HG03045 (cell line): ENCODE measurements at regions not wholly inside any gene's neighbourhood (a gene's known extent, or its start where the extent isn't known, plus 50 kb on each side); places are given as distances from the start of the nearest gene placed in this dataset.

Experiments
- ATAC-seq: cut with Tn5 transposase; IDR thresholded peaks from one replicate; pipeline ENCODE4 v1.9.1; 2021; ENCODE audit warnings: mild to moderate bottlenecking, moderate library complexity; ENCODE audit not compliant: unreplicated experiment

DNA sequence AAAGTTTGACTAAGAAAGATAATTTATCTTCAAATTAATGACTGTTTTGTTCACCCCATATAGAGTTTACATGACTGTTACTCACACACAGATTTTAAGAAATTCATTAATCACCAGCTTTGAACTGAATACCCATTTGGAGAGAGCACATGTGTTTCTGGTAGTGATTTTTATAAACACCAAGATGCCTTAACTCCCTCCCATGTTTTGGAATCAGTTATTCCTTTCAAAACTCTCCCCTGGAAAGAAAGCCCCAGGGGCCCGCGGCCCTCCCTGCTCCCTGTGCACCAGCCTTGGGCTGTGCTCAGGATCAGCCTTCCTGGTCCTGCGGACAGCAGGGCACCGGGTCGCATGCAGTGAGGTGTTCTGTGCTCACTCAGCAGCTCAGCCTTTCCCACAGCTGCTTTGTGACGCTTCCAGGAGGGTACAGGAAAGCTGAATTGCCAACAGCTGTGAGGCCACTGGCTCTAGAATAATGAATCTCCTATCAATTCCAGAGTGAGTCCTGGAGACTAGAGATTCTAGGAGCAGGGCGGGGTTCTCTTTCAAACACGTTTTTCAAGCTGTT is 483.2 kb downstream of the EFNB2 start:
- no peak for ATAC-seq

DNA sequence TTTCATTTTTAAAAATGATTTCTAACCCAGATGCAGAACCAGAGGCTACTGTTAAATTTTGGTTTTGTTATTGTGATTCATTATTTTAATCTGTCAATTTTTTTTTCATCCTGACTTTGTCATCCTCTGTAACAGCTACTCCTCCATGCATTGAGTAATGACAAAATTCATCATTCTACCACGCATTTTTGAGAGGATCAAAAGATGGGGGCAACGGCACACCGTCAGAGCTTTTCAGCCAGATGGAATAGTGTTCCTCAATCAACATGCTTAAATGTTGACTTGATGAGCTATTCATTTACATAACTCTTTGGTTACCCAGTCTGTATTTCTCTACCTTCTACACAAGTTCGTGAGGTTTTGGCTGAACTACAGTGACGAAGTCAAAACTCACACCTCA is 486.3 kb downstream of the EFNB2 start:
- no peak for ATAC-seq

DNA sequence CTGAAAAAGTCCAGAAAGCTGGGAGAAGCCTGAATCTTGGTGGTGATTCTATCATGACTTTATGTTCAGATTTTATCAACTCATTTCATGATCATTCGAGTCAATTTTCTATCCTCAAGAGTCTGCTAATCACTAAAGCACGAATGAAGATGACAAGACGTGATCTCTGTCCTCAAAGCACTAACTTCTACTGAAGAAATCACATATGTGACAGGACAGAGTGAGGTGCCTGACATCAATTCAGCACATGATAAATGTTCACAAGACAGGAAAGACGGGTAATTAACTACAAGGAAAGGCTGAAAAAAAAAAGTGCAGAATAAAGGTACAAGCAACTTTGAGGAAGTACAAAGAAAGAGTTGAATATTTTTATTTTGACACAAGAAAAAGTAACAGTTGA is 487.1 kb downstream of the EFNB2 start:
- no peak for ATAC-seq

DNA sequence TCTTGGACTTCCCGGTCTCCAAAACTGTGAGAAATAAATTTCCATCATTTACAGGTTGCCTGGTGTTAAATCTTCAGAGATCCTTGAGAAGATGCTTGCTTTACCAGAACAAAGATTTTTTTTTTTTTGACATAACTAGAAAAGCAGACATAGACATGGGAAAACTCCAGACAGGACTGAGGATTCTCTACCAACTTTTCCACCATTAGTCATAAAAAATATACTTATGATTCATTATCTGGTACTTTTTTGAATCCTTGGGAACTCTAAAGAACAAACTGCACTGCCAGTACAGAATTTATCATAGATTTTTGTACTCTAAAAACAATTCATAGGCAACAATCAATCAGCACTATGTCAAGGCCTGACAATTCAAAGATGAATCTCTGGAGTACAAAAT is 487.6 kb downstream of the EFNB2 start:
- no peak for ATAC-seq

DNA sequence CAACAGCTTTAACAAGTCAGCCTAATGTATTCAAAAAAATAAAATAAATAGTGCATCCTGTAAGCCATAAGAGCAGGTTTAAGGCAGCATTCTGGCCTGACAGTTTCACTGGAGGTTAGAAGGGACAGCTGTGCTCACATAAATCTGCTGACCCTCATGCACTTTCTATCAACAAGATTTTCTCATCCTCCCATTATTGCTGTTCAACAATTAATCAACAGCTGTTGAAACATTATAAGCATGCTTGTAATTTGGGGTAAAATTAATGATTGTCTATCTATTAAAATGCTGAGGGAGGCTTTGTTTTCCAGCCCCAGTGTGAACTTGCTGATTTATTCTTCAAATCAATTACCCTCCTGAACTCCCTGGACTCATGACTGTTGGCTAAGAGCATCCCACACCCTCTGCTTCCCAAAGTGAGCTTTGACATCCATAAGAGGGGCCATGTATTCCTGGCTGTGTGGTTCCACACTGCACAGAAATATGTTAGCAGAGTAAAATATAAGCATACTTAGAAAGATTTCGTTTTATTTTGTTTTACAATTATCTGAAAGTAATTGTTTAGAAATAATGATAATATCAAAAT is 492.4 kb downstream of the EFNB2 start:
- ATAC-seq = no peak

DNA sequence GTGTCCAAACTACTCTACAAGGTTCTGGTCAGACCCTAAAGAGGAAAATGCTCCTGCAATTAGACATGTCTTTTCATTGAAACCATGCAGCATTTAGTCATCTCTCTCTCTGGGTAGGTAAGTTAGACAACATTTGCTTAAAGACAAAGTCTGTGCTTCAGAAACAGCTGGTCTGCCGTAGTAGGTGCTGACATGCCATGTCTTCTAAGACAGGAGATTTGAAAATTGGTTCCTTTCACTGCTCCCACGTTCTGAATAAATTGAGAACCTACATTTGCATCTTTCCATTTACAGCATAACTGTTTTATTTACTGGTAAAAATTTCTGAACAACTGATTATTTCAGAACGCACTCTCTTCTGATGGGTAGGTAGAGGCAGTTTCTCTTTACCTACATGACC is 494.0 kb downstream of the EFNB2 start:
- ATAC-seq = no peak

DNA sequence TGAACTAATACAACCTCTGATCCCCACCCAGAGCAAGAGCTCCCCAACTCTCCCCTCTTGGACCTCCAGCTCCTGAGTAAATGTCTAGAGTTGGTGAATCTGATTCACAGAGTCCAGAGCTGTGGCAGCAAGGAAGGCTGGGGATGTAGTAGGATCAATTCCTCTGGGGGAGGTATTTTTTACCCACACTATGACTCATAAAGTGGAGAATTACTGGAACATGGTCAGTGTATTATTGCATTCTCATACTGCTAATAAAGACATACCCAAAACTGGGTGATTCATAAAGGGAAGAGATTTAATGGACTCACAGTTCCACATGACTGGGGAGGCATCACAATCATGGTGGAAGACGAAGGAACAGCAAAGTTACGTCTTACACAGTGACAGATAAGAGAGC is 496.7 kb downstream of the EFNB2 start:
- ATAC-seq = no peak

DNA sequence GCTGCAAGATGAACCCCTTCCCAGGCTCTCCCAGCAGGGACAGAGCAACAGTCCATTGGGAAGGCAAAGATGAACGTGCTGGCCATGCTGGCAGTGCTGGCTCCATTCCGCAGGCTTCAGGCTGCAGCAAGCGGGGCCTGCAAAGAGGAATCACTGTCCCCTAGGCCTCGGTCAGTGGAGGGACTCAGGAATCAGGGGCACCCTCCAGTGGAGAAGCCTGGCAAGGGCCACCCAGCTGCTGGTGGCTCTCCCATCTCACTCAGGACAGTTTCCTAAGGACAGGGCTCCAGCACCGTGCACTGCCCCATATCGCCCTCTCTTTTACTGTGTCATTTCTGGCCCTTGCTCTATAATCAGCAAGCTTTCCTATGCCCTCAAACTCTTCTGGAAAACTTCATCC is 498.6 kb downstream of the EFNB2 start:
- no peak for ATAC-seq

DNA sequence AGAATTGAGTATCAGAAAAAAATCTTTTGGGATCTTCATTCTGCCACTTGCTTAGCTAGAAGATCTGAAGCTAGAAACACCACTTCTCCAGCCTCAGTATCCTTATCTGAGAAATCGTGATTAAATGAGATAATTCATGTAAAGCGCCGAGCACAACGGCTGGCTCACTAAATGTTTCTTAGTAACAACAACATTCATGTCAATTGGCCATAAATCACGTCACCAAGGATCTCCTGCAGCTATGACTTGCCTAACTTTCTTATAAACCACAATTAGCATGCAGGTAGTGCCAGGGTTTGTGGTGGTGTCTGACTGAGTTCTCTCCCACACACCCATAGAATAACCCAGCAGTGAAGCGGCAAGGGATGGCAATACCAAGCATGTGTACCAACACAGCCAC is 501.3 kb downstream of the EFNB2 start:
- no peak for ATAC-seq

DNA sequence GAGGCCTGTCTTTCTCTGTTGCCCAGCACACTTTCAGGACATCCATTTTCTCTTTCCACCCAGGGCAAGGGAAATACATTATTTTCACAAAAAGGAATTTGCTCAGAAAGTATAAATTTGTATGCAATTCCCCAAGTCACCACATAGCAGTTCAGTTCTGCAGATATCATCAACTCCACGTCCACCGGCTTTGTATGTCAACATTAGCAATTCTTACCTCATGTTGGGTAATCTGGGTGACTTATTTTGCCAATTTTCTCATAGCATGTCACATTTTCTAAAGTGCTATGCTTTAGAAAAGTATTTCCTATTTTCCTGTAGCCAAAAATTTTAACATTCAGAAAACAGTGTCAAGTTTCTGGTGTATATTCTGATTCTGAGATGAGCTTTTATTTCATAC is 501.8 kb downstream of the EFNB2 start:
- no peak for ATAC-seq

DNA sequence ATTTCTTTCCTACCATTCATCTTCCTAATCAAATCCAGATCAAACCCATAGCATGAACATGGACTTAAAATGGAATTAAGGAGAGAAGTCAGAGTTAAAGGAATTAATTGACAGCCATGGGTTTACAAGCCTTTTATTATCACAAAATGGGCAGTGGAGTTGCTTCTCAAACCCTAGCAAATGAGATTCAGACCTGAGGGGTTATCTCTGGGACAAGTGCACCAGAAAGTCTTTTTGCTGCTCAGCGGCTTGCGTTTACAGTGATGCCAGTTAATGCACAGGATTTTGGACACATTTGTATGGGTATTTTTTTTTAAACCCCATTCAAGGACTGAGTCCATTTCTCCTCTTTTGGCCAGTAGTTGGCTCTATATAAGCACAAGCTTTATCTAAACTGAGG is 503.0 kb downstream of the EFNB2 start:
- no peak for ATAC-seq

DNA sequence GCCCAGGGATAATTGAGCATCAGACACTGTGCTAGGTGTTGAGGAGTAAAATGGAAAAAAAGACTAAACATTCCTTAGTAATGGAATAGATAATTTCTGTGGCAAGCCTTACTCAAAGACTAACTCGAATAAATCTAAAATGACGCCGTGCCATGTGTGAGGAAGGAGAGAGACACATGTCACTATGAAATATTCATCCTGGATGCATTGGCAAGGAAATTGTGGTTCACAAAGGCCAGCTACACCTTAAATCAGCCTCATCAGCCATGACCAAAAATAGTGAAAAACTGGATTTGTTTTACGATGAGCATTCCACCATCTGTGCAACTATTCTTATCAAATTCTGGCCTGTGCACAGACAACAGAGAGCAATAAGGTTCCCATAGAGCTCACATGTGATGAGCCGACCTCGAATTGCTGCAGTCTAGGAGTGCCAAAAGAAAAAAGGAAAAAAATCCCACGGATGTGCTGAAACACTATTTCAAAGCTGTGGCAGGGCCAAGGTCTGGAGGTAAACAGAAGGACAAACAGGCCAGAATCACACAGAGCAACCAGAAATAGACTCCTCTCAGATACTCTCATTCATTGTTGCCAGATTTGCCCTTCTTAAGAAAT is 505.7 kb downstream of the EFNB2 start:
- ATAC-seq = no peak

DNA sequence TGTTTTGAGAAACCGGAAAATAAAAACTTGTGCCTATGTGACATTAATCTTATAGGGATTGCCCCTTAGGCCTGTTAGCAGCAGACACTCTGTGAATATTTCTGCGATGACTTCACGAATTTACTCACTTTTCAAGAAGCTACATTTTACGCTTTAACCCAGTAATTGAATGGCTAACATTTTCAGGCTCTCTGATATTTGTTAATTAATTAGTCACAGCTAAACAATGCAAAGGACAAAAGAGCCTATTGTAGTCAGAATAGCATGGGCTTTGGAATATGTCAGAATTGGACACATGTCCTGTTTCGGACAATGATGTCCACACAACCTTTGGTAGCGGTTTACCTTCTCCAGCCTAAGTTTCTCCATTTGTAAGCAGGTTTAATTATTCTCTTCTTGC is 506.6 kb downstream of the EFNB2 start:
- no peak for ATAC-seq

DNA sequence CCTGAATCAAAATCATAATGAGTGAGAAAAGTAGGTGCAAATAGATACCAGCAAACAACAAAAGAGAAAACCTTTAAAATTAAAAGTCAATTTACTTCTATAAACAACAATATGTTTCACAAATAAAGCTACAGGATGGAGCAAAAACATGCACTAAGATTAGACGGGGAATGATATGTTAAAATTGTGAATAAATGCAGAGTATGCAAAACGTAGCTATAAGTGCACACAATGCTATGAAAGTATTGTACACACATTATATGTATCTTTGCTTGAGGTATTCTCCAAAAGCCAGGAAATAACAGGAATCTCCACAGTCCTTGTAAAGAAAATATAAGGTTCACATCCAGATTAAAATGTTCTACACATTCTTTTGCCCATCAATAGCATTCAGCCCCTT is 523.9 kb downstream of the EFNB2 start:
- ATAC-seq = no peak

DNA sequence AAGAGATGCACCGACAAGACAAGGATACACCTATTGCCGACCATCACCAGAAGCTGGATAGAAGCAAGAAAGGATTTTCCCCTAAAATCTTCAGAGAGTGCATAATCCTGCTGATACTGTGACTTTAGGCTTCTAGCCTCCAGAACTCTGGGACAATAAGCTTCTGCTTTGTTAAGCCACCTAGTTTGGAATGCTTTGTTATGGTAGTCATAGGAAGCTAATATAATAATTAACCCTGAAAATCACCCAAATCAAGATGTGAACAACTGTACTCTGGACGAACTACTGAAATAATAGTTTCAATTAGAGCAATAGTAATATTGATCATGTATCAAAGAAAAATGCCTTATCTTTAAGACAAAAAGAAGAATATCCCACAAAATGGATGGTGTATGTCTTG is 524.6 kb downstream of the EFNB2 start:
- ATAC-seq = no peak

DNA sequence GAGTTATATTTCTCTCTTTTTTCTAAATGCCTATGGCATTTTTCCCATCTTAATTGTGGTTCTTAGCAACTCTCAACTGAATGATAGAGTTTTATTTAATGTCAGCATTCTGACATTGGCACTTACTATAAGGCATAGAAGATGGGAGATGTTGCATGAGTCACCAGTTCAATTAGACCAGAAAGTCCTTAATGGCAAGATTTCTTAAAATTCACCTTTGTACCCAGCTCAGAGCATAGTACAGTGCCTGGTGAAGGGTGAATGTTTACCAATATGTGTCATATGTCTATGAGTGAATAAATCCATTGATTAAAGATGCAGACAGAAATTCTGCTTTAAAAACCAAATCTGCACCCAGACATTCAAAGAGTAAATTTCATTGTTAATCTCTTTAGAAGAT is 526.9 kb downstream of the EFNB2 start:
- ATAC-seq = no peak

DNA sequence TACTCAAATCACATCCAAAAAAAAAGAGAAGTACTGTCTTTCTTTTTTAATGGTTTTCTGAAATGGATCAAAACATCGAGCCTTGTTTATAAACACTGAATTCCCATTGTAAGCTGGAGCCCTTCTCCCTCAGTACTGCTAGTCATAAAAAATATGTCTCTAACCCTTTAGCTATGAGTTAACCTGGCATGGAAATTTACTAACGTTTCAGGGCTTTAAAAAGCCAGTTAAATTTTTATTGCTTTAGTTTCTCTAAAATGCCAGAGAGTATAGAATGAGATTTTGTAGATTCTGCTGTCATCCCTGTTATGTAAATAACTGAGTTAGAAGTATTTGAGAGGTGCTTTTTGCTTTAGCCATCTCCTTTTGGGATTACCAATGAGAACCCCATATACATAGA is 528.3 kb downstream of the EFNB2 start:
- ATAC-seq = no peak

DNA sequence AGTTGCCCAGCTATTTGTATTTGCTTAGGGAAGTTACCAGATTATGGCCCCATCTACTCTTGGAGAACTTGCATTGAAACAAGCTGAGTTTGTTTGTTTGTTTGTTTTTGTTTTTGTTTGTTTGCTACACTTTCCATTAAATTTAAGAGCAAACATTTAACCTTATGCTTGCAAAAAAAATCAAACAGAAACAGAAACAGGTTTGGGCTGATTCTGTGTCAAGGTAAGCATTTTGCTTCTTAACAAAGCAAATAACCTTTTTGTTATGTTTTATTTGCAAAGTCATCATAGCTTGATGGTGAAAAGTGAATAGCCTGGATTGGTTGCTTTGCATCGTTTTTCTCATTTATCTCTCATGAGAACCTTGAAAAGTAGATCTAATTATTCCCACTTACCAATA is 531.8 kb downstream of the EFNB2 start:
- ATAC-seq = no peak

DNA sequence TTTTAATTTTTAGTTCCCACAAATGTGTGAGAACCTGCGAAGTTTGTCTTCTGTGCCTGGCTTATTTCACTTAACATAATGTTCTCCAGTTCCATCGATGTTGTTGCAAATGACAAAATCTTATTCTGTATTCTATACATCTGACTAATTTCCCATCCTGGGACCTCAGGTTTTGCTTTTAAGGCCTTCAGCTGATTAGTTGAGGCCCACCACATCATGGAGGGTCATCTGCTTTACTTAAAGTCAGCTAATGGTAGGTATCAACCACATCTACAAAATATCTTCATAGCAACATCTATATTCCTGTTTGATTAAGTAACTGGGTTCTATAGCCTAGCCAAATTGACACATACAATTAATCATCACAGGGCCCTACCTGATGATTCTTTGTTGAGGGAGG is 534.0 kb downstream of the EFNB2 start:
- ATAC-seq = no peak

DNA sequence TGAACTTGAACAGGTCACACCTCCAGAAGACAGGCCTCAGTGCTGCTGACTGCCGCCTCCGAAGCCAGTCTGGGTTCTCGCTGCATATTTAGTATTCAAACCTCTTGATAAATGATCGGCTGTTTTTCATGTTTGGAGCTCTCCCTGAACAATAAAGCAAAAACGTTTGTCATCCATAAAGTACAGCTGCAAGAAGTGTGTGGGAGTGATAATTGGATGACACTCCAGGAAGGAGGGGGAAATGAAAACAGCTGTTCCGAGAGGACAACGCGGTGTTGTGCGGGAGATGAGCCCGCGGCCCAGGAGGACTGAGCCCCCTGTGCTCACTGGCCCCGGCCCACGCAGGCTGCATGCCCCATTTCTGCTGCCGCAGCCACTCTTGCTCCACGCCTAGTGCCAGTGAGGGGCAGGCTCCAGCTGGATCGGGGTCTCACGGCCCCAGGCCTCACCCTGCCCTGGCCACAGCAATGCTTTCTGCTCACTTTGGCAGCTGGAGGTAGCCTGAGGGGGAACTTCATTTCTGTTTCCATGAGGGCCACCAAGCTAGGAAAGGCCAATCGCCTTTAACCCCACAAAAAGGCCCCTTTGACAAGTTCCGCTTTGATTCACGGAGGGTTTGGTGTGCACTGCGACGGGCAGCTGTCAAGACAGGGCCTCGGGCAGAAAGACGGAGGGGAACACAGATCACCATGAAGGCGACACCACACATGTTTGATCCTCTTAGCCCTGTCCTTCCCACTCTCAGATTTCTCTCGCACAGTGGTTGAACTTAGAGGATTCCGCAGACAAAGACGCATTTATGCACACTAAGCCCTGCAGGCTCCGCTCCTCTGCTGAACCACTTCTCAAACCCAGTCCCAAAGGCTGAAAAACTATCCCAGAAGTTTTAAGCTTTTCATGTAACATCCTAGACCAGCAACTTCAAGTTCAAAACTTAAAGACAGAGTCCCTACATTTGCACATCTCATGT is 537.6 kb downstream of the EFNB2 start:
- ATAC-seq = no peak

DNA sequence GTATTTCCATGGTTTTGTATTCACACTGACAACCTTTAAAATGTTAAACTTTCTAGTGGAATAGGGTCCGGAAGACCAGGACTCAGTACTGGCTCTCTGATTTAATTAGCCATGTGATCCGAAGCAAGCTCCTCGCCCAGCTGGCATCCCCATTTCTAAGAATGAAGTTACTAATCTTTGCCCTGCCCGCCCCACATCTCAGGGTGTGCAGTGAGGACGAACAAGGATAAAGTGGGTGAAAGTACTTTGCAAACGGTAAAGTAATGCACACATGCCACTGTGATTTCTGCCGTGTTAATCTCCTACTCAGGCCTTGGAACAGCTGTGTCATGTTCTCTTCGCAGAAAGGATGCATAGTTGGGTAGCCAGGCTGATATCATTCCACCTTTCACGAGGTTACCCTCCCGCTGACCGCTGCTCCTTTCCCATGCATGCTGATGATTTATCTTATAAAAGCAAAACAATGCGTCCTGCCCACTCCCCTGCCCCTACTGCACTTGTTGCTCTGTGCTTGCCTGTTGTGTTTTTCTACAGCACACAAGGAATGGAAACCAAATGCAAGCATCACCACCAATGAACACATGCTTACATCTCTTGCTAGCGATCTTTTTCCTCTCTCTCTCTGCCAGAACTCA is 539.0 kb downstream of the EFNB2 start:
- no peak for ATAC-seq
